ENCODE measurements at regions not wholly inside any gene's neighbourhood (a gene's known extent, or its start where the extent isn't known, plus 50 kb on each side); places are given as distances from the start of the nearest gene placed in this dataset.
A peak's percentile ranks its signal among the peaks of the same experiment; 100 is the strongest.
"Not testable (repeated sequence)": the region's sequence is repeated elsewhere in the genome, so short reads cannot be mapped to it uniquely, and the experiment has no call there.

- no peak for DNase-seq (ENCODE audit: low spot score)
Measured at GRCh38 chr10:114872519-114873087, 51.0 kb downstream of the FHIP2A start.

- peak; percentile 59 for DNase-seq (ENCODE audit: low spot score)
Measured at GRCh38 chr10:114874827-114875411, 53.3 kb downstream of the FHIP2A start.

- DNase-seq (ENCODE audit: low spot score) = not testable (repeated sequence)
Measured at GRCh38 chr10:114875590-114876081, 54.1 kb downstream of the FHIP2A start.

GRCh38 chr10:114876169-114876568, 54.6 kb downstream of the FHIP2A start:
- no peak for DNase-seq (ENCODE audit: low spot score)

- peak; percentile 71 for DNase-seq (ENCODE audit: low spot score)
Measured at GRCh38 chr10:114876602-114877300, 55.2 kb downstream of the FHIP2A start.

- DNase-seq (ENCODE audit: low spot score) = no peak
Measured at GRCh38 chr10:114877301-114877644, 55.7 kb downstream of the FHIP2A start.

GRCh38 chr10:114879093-114879492, 57.5 kb downstream of the FHIP2A start:
- no peak for DNase-seq (ENCODE audit: low spot score)

- DNase-seq (ENCODE audit: low spot score) = peak; percentile 37
Measured at GRCh38 chr10:114879541-114880158, 58.1 kb downstream of the FHIP2A start.

- no peak for DNase-seq (ENCODE audit: low spot score)
Measured at GRCh38 chr10:114881417-114881816, 56.6 kb upstream of the TRUB1 start.

- DNase-seq (ENCODE audit: low spot score) = no peak
Measured at GRCh38 chr10:114881901-114882300, 56.1 kb upstream of the TRUB1 start.

- no peak for DNase-seq (ENCODE audit: low spot score)
Measured at GRCh38 chr10:114885443-114885842, 52.6 kb upstream of the TRUB1 start.
